MV-4-11 (cell line): ENCODE measurements at regions not wholly inside any gene's neighbourhood (a gene's known extent, or its start where the extent isn't known, plus 50 kb on each side); places are given as distances from the start of the nearest gene placed in this dataset.
"Not testable (repeated sequence)": the region's sequence is repeated elsewhere in the genome, so short reads cannot be mapped to it uniquely, and the experiment has no call there.

ENCODE experiments used
- DNase-seq: peaks from one replicate; lab custom pipeline; 2025; lab: John Stamatoyannopoulos, UW

DNA sequence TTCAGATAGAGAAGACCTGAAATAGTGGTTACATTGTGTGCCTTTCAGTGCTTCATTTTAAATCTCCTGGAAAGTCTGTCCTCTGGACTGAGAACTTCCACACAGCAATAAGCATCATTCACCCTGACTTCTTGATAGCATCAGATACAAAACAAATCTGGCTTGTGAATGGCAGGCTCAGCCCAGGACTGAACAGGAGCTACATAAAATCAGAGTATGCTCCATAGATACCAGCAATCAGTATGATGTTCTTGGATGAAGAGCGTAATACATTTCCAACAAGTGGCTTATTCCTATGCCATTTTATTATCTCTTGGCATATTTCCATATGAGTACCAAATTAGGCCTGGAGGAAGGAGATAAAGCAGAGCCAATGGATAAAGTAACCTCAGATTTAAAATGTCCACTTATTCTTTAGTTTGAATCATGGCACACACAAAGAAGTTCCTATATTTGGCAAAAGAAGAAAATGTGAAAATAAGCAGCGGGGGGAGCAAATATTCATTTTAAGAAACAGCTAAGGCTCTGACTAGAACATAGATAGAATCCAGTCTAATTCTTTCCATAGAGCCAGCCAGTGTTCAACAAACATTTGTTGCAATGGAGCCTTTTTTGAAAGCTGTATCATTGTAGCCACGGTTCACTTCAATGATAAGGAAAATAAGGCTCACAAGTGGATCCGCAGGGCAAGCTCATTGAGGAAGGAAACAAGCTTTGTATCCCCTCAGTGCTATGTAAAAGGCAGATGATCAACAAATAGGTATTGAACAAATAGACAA is 230.8 kb upstream of the CHAC2 start:
- no peak for DNase-seq

- DNase-seq, result no peak
These were observed 232.3 kb upstream of the CHAC2 start for GRCh38 chr2:53535234-53535840.

- DNase-seq, result no peak
These were observed 237.5 kb upstream of the CHAC2 start for GRCh38 chr2:53530126-53530525.

- no peak for DNase-seq
These were observed 240.5 kb upstream of the CHAC2 start for GRCh38 chr2:53527056-53527455.

GRCh38 chr2:53519918-53520841 is 247.4 kb upstream of the CHAC2 start:
- DNase-seq, result no peak

DNA sequence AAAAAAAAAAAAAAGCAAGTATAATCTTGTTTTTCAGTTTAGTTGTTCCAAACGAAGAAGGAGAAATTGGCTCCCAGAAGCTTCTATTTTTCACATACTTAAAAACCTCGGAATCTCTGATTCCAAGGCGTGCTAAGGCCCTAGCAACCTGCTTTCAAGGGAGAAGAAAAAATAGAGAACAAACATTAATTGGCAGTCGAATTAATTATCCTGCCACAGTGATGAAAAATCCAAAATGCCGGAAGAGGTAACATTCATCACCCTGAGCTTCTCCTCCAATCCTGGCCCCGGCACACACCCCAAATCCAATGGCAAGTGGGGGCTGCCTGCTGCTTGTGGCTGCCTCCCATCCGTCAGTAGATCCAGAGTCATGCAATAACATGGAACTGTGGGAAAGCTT is 250.2 kb upstream of the CHAC2 start:
- DNase-seq, result no peak

- peak; percentile 54 for DNase-seq
These were observed 251.0 kb upstream of the CHAC2 start for GRCh38 chr2:53516650-53517049.

DNA sequence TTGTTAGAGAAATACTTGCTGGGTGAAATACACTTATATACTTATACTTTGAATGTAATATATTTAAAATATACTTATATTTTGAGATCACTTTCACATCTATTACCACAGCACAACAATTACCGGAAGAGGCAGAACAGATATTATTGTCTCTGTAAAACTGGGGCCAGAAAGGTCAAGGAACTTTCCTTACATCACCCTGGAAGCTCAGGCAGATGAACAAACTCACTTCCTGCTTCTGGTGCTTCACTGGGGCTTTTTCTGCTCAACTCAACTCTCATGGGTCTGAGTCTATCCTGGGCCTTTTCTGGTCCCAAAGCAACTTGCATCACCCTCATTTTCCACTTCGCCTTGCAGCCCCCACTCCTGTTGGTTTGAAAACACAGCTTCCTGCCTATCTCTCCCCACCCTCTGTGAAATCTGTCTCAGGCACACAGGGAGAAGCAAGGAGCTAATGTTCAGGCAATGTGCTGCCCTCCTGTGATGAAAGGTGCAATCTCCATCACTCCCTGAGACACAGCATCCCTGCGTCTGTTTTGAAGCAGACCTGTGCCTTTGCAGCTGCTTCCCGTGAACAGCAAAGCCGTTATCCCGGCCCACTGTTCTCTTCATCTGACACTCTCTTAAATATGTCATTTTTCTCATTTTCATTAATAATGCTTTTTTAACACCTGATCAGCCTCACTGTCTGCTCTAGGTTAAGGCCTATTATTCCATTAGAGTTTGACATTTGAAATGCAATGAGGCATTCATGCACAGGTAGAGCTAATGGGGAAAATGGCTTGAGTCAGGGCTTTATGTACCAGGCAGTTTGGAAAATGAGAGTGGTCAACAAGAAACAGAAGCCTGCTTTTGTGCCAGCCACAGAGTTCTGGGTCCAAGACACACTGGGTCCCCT is 251.9 kb upstream of the CHAC2 start:
- no peak for DNase-seq

- DNase-seq, result no peak
These were observed 254.4 kb upstream of the CHAC2 start for GRCh38 chr2:53513167-53513666.

- no peak for DNase-seq
These were observed 255.4 kb upstream of the CHAC2 start for GRCh38 chr2:53512071-53512826.

DNA sequence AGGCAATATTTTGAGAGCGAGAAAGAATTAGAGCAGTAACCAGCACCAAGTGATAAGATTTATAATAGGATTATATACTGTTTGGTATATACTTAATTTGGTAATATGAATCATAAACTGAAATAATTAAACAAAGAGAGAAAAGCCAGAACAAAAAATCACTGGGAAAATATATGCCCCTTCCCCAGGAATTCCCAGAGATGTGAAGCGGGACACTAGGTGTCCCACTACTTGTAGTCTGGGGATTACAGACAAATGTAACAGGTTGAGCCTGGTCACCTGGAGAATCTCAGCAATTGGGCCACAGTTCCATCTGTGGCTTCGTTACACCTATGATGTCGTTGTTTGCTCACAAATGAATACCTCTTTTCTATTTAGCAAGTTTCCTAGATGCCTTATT is 256.1 kb upstream of the CHAC2 start:
- DNase-seq, result no peak

- no peak for DNase-seq
These were observed 257.2 kb upstream of the CHAC2 start for GRCh38 chr2:53510401-53510800.

- DNase-seq, result no peak
These were observed 257.7 kb upstream of the CHAC2 start for GRCh38 chr2:53509831-53510388.

GRCh38 chr2:53508667-53509066 is 258.9 kb upstream of the CHAC2 start:
- peak; percentile 28 for DNase-seq

GRCh38 chr2:53507070-53507469 is 260.5 kb upstream of the CHAC2 start:
- DNase-seq, result not testable (repeated sequence)

DNA sequence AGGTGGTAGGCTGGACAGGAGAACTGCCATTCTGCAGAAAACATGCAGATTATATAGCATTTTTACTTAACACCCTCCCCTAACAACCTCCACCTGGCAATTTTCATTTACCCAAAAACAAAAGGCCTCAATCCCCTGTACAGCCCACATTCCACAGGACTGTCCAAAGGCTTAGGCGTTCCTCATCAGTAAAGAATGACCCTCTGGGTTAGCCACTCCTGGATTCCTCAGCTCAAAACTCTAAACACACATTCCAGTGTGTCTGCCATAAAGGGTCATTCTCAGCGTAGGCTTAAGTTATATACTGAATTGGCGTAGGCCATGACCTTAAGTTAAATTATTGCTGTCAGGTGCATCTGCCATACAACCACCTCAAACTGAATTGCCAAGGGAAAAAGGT is 261.8 kb upstream of the CHAC2 start:
- DNase-seq, result no peak

GRCh38 chr2:53504507-53504906 is 263.1 kb upstream of the CHAC2 start:
- DNase-seq, result no peak

- no peak for DNase-seq
These were observed 267.4 kb upstream of the CHAC2 start for GRCh38 chr2:53500181-53500580.

DNA sequence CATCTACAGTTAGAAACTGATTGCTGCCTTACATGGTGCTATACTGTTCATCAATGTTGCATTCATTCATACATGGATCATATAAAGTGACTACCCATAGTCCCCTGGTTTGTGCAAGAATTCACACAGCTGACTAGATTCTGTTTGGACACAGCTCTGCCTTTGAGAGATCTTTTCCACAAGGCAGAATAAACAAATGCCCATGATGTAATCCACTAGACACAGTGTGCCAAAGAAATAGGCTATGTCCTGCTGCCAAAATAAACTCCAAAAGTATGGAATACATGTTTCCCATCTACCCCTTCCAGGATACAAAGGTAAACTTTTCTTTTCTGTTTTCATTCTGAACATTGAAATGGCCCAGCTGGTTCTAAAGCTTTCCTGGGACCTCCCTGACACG is 269.4 kb upstream of the CHAC2 start:
- DNase-seq, result no peak

DNA sequence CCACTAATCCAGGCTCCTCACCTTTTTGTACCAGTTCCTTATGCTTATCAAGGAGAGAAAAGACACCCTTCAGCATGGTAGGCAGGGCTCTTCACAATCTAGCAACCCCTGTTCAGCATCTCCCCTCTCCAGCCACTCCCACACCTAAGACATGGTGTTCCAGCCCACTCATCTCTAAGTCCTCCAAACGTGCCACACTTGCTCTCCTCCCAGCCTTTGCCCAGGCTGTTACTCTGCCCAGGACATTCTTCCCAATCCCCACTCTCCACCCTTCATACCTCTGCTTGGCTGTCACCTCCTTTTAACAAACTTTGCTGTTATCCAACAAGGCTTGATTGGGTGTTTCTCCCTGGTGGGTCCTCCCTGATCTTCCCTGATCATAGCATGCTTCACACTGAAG is 270.6 kb upstream of the CHAC2 start:
- DNase-seq, result no peak
